ENCODE measurements at regions not wholly inside any gene's neighbourhood (a gene's known extent, or its start where the extent isn't known, plus 50 kb on each side); places are given as distances from the start of the nearest gene placed in this dataset.

DNA sequence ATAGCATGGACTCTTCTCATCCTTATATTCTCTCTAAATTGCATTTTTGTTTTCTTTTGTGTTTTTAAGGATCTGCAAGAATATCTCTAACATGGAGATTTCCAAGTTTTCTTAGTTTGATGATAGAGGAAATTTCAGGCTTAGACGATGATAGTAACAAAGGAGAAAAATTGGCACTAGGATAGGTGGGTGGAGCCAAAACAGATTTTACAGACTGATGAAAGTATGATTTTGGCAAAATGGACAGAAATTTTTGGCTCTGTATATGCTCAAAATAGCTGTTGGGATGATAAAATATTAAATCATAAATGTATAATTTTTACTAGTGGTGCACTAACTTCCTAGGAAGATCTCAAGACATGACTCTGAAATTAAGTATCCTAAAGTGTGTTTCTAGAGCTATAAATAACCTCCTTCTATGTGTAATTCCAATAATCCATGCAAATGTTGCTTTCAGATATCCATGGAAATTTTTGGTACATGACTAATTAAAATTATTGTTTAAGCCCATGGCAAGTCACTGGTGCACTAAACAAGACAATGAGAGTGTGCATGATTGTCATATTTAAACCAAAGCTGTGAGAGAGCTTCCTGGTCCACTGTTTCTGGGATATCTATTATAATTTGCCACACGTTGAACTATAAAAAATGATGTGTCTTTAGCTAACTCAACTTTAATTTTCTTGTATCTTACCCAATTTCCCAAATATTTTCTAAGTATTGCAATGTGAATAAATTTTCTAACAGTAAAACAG, 55.8 kb upstream of the NBEA start:
- TF ChIP-seq, protein P1, sequence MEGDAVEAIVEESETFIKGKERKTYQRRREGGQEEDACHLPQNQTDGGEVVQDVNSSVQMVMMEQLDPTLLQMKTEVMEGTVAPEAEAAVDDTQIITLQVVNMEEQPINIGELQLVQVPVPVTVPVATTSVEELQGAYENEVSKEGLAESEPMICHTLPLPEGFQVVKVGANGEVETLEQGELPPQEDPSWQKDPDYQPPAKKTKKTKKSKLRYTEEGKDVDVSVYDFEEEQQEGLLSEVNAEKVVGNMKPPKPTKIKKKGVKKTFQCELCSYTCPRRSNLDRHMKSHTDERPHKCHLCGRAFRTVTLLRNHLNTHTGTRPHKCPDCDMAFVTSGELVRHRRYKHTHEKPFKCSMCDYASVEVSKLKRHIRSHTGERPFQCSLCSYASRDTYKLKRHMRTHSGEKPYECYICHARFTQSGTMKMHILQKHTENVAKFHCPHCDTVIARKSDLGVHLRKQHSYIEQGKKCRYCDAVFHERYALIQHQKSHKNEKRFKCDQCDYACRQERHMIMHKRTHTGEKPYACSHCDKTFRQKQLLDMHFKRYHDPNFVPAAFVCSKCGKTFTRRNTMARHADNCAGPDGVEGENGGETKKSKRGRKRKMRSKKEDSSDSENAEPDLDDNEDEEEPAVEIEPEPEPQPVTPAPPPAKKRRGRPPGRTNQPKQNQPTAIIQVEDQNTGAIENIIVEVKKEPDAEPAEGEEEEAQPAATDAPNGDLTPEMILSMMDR (IDR thresholded peaks at IDR 0.05; ENCODE audit: insufficient read depth, low read length): no peak
- TF ChIP-seq POLR2AphosphoS5 (IDR thresholded peaks at IDR 0.05; ENCODE audit: low read depth) (no peak), SPI1 (IDR thresholded peaks at IDR 0.05; ENCODE audit: borderline replicate concordance, low read depth) (no peak), GABPA (IDR thresholded peaks at IDR 0.05; ENCODE audit: low read depth) (no peak)

All from HL-60 (cell line).